ENCODE measurements at regions not wholly inside any gene's neighbourhood (a gene's known extent, or its start where the extent isn't known, plus 50 kb on each side); places are given as distances from the start of the nearest gene placed in this dataset.
"Not testable (repeated sequence)": the region's sequence is repeated elsewhere in the genome, so short reads cannot be mapped to it uniquely, and the experiment has no call there.

- TF ChIP-seq CTCF (IDR thresholded peaks at IDR 0.05), result no peak
- no peak overlapping the region for H3K27ac ChIP-seq
Measured at GRCh38 chr14:41461380-41461779, 145.3 kb upstream of the LRFN5 start.

- TF ChIP-seq ZFX (IDR thresholded peaks at IDR 0.05; ENCODE audit: borderline replicate concordance), result no peak
- TF ChIP-seq CTCF (IDR thresholded peaks at IDR 0.05), result no peak
- H3K27ac ChIP-seq, result no peak overlapping the region
Measured at GRCh38 chr14:41457393-41457792, 149.3 kb upstream of the LRFN5 start.

GRCh38 chr14:41449066-41449465 lies 157.6 kb upstream of the LRFN5 start:
- TF ChIP-seq ZFX (IDR thresholded peaks at IDR 0.05; ENCODE audit: borderline replicate concordance), result no peak
- no peak for TF ChIP-seq CTCF (IDR thresholded peaks at IDR 0.05)
- no peak overlapping the region for H3K27ac ChIP-seq

- TF ChIP-seq CTCF (IDR thresholded peaks at IDR 0.05) (no peak), ZFX (IDR thresholded peaks at IDR 0.05; ENCODE audit: borderline replicate concordance) (no peak)
- H3K27ac ChIP-seq, result no peak overlapping the region
Measured at GRCh38 chr14:41446008-41446407, 160.7 kb upstream of the LRFN5 start.

GRCh38 chr14:41423503-41423902 lies 183.2 kb upstream of the LRFN5 start:
- no peak overlapping the region for H3K27ac ChIP-seq
- no peak for TF ChIP-seq ZFX (IDR thresholded peaks at IDR 0.05; ENCODE audit: borderline replicate concordance)
- TF ChIP-seq CTCF (IDR thresholded peaks at IDR 0.05), result no peak

- not testable (repeated sequence) for H3K27ac ChIP-seq
Measured at GRCh38 chr14:41421308-41421707, 185.4 kb upstream of the LRFN5 start.

- TF ChIP-seq ZFX (IDR thresholded peaks at IDR 0.05; ENCODE audit: borderline replicate concordance) (no peak), CTCF (IDR thresholded peaks at IDR 0.05) (no peak)
- no peak overlapping the region for H3K27ac ChIP-seq
Measured at GRCh38 chr14:41419709-41420108, 187.0 kb upstream of the LRFN5 start.

GRCh38 chr14:41418851-41419250 lies 187.8 kb upstream of the LRFN5 start:
- no peak overlapping the region for H3K27ac ChIP-seq
- TF ChIP-seq ZFX (IDR thresholded peaks at IDR 0.05; ENCODE audit: borderline replicate concordance) (no peak), CTCF (IDR thresholded peaks at IDR 0.05) (no peak)

Measured in 22Rv1 (cell line).